ENCODE measurements at regions not wholly inside any gene's neighbourhood (a gene's known extent, or its start where the extent isn't known, plus 50 kb on each side); places are given as distances from the start of the nearest gene placed in this dataset.

GRCh38 chr15:26045516-26045915, 182.4 kb upstream of the ATP10A start:
- Histone ChIP-seq H4K20me1 (ENCODE audit: control insufficient read depth, insufficient read depth, low read depth, low read length) (no peaks in the 10 kb centered on the region), H3K4me3 (ENCODE audit: low read length) (no peak overlapping the region), H3K4me2 (ENCODE audit: low read length) (no peak overlapping the region), H3K9me3 (ENCODE audit: control insufficient read depth, insufficient read depth, low read length) (peaks cover 34% of the 10 kb centered on the region), H3K36me3 (ENCODE audit: control insufficient read depth, low read length) (no peaks in the 10 kb centered on the region), H3K4me1 (ENCODE audit: control insufficient read depth, low read length) (no peaks in the 10 kb centered on the region), H3K9me2 (replicated peaks; ENCODE audit: control insufficient read depth, low read length) (no peaks in the 10 kb centered on the region), H3K79me2 (ENCODE audit: control insufficient read depth, low read length) (no peaks in the 10 kb centered on the region), H3K27ac (ENCODE audit: low read depth, low read length) (no peak overlapping the region), H3F3A (ENCODE audit: control insufficient read depth, insufficient read depth) (no peaks in the 10 kb centered on the region), H3K27me3 (ENCODE audit: control insufficient read depth, low read length) (no peaks in the 10 kb centered on the region)
- TF ChIP-seq EZH2phosphoT487 (IDR thresholded peaks at IDR 0.05; ENCODE audit: borderline replicate concordance, low read length) = no peak
- no peak for TF ChIP-seq CTCF (IDR thresholded peaks at IDR 0.05; ENCODE audit: low read depth, low read length, poor library complexity, severe bottlenecking)

- no peaks in the 10 kb centered on the region for H3K4me1 ChIP-seq (ENCODE audit: control insufficient read depth, low read length)
- H4K20me1 ChIP-seq (ENCODE audit: control insufficient read depth, insufficient read depth, low read depth, low read length) = no peaks in the 10 kb centered on the region
- no peaks in the 10 kb centered on the region for H3F3A ChIP-seq (ENCODE audit: control insufficient read depth, insufficient read depth)
- H3K79me2 ChIP-seq (ENCODE audit: control insufficient read depth, low read length) = no peaks in the 10 kb centered on the region
- no peak overlapping the region for H3K4me3 ChIP-seq (ENCODE audit: low read length)
- no peaks in the 10 kb centered on the region for H3K9me2 ChIP-seq (replicated peaks; ENCODE audit: control insufficient read depth, low read length)
- TF ChIP-seq CTCF (IDR thresholded peaks at IDR 0.05; ENCODE audit: low read depth, low read length, poor library complexity, severe bottlenecking) (no peak), EZH2phosphoT487 (IDR thresholded peaks at IDR 0.05; ENCODE audit: borderline replicate concordance, low read length) (no peak)
- H3K4me2 ChIP-seq (ENCODE audit: low read length) = no peak overlapping the region
- H3K36me3 ChIP-seq (ENCODE audit: control insufficient read depth, low read length) = no peaks in the 10 kb centered on the region
- H3K9me3 ChIP-seq (ENCODE audit: control insufficient read depth, insufficient read depth, low read length) = peaks cover 23% of the 10 kb centered on the region
- no peaks in the 10 kb centered on the region for H3K27me3 ChIP-seq (ENCODE audit: control insufficient read depth, low read length)
- no peak overlapping the region for H3K27ac ChIP-seq (ENCODE audit: low read depth, low read length)
These were observed 179.9 kb upstream of the ATP10A start for GRCh38 chr15:26043018-26043417.

GRCh38 chr15:26038693-26039092, 175.6 kb upstream of the ATP10A start:
- H3K79me2 ChIP-seq (ENCODE audit: control insufficient read depth, low read length) = no peaks in the 10 kb centered on the region
- H3K4me1 ChIP-seq (ENCODE audit: control insufficient read depth, low read length) = no peaks in the 10 kb centered on the region
- no peak overlapping the region for H3K4me2 ChIP-seq (ENCODE audit: low read length)
- no peaks in the 10 kb centered on the region for H3K9me2 ChIP-seq (replicated peaks; ENCODE audit: control insufficient read depth, low read length)
- H3K4me3 ChIP-seq (ENCODE audit: low read length) = no peak overlapping the region
- peaks cover 10% of the 10 kb centered on the region; the same call in 1 of the 2 replicates for H3K9me3 ChIP-seq (ENCODE audit: control insufficient read depth, insufficient read depth, low read length)
- no peak for TF ChIP-seq CTCF (IDR thresholded peaks at IDR 0.05; ENCODE audit: low read depth, low read length, poor library complexity, severe bottlenecking)
- no peak for TF ChIP-seq EZH2phosphoT487 (IDR thresholded peaks at IDR 0.05; ENCODE audit: borderline replicate concordance, low read length)
- no peaks in the 10 kb centered on the region for H3K27me3 ChIP-seq (ENCODE audit: control insufficient read depth, low read length)
- no peaks in the 10 kb centered on the region for H3F3A ChIP-seq (ENCODE audit: control insufficient read depth, insufficient read depth)
- no peak overlapping the region for H3K27ac ChIP-seq (ENCODE audit: low read depth, low read length)
- H3K36me3 ChIP-seq (ENCODE audit: control insufficient read depth, low read length) = no peaks in the 10 kb centered on the region
- H4K20me1 ChIP-seq (ENCODE audit: control insufficient read depth, insufficient read depth, low read depth, low read length) = no peaks in the 10 kb centered on the region

- Histone ChIP-seq H3K4me3 (ENCODE audit: low read length) (no peak overlapping the region), H3K27ac (ENCODE audit: low read depth, low read length) (no peak overlapping the region), H3K4me1 (ENCODE audit: control insufficient read depth, low read length) (no peaks in the 10 kb centered on the region), H3K4me2 (ENCODE audit: low read length) (no peak overlapping the region), H3K9me3 (ENCODE audit: control insufficient read depth, insufficient read depth, low read length) (peaks cover 15% of the 10 kb centered on the region; the same call in 1 of the 2 replicates), H3K9me2 (replicated peaks; ENCODE audit: control insufficient read depth, low read length) (no peaks in the 10 kb centered on the region), H4K20me1 (ENCODE audit: control insufficient read depth, insufficient read depth, low read depth, low read length) (no peaks in the 10 kb centered on the region), H3F3A (ENCODE audit: control insufficient read depth, insufficient read depth) (no peaks in the 10 kb centered on the region), H3K79me2 (ENCODE audit: control insufficient read depth, low read length) (no peaks in the 10 kb centered on the region), H3K36me3 (ENCODE audit: control insufficient read depth, low read length) (no peaks in the 10 kb centered on the region), H3K27me3 (ENCODE audit: control insufficient read depth, low read length) (no peaks in the 10 kb centered on the region)
- TF ChIP-seq CTCF (IDR thresholded peaks at IDR 0.05; ENCODE audit: low read depth, low read length, poor library complexity, severe bottlenecking) (no peak), EZH2phosphoT487 (IDR thresholded peaks at IDR 0.05; ENCODE audit: borderline replicate concordance, low read length) (no peak)
These were observed 174.2 kb upstream of the ATP10A start for GRCh38 chr15:26037369-26037768.
